Gastrocnemius medialis (tissue), 4 donors: ENCODE measurements at regions not wholly inside any gene's neighbourhood (a gene's known extent, or its start where the extent isn't known, plus 50 kb on each side); places are given as distances from the start of the nearest gene placed in this dataset.

Experiments used
- ATAC-seq, 2 donors: fragments of 150-250 bp; one replicate each; pipeline ENCODE4 v1.9.1; 2016
- DNase-seq, 2 donors: peaks; one replicate each; pipeline ENCODE4 v3.0.0-alpha.2; 2019
- H3K27ac ChIP-seq, 4 donors: fragments of 200-600 bp; sonication (generic); 1 replicate in 1 of 4; 2 replicates in 3 of 4; pipeline ENCODE4 v1.5.1; 2016 to 2018; ENCODE audit warnings: mild to moderate bottlenecking in 2 of 4, moderate library complexity in 1 of 4
- H3K27me3 ChIP-seq, 3 donors: fragments of 200-600 bp; sonication (generic) in 2 of 3; 1 replicate in 1 of 3; 2 replicates in 2 of 3; pipeline versions ENCODE4 v1.5.1 to v1.6.0; 2016 to 2019; ENCODE audit warnings: mild to moderate bottlenecking in 1 of 3, moderate library complexity in 1 of 3
- H3K36me3 ChIP-seq, 2 donors: fragments of 200-600 bp; sonication (generic) in 1 of 2; one replicate each; pipeline ENCODE4 v1.5.1; 2017 to 2018
- H3K4me1 ChIP-seq, 2 donors: fragments of 200-600 bp; sonication (generic) in 1 of 2; one replicate each; pipeline ENCODE4 v1.5.1; 2016 to 2017; ENCODE audit warnings: mild to moderate bottlenecking in 2 of 2
- H3K4me3 ChIP-seq, 4 donors: fragments of 200-600 bp; sonication (generic) in 3 of 4; 1 replicate in 1 of 4; 2 replicates in 3 of 4; pipeline ENCODE4 v1.5.1; 2016 to 2019; ENCODE audit warnings: mild to moderate bottlenecking in 2 of 4
- H3K9me3 ChIP-seq, 3 donors: fragments of 200-600 bp; sonication (generic) in 2 of 3; 1 replicate in 1 of 3; 2 replicates in 2 of 3; pipeline ENCODE4 v1.5.1; 2016 to 2019
- CTCF ChIP-seq, 5 experiments: fragments of 450-650 bp in 3 of 5; fragments of 200-600 bp in 2 of 5; sonication (generic) in 2 of 5; IDR thresholded peaks in 4 of 5; conservative IDR thresholded peaks in 1 of 5; 1 replicate in 4 of 5; 2 replicates in 1 of 5; pipeline ENCODE4 v1.5.1; 2016 to 2019; ENCODE audit warnings: antibody characterized with exemption in 5 of 5, mild to moderate bottlenecking in 3 of 5, moderate library complexity in 3 of 5
- POLR2A ChIP-seq, 2 donors: fragments of 450-650 bp; IDR thresholded peaks; one replicate each; pipeline ENCODE4 v1.6.1; 2017; ENCODE audit warnings: antibody characterized with exemption in 2 of 2, mild to moderate bottlenecking in 2 of 2, moderate library complexity in 2 of 2
- in situ Hi-C, 4 donors: fragments of 200-750 bp; cut with MboI; loops; one replicate each; pipeline versions ENCODE4 v1.15.0 to v1.8.0; 2017; ENCODE audit warnings: low sequenced_read_pairs in 4 of 4
- intact Hi-C: fragments of 100-400 bp; cut with DNase I; formaldehyde crosslinking; loops from one replicate; pipeline ENCODE4 v1.15.1; 2023; ENCODE audit warnings: low total_unique reads

GRCh38 chr22:47575291-47575690 lies 812.8 kb downstream of the TBC1D22A start:
- no peak overlapping the region for H3K27ac ChIP-seq
- peaks cover 0 to 6% (median 0%) of the 10 kb centered on the region in 3 donors for H3K27me3 ChIP-seq
- ATAC-seq (no peak), DNase-seq (no peak)
- H3K4me1 ChIP-seq: no peaks in the 10 kb centered on the region
- no peaks in the 10 kb centered on the region for H3K9me3 ChIP-seq
- TF ChIP-seq POLR2A (IDR thresholded peaks at IDR 0.05): no peak
- no peak for TF ChIP-seq CTCF (IDR thresholded peaks at IDR 0.05 in 4 of 5, conservative IDR thresholded peaks at IDR 0.05 in 1 of 5)
- in situ Hi-C loops (loop anchor here in 1 of 4 donors (25.0 kb wide), 1 partner anchor 88 kb away; no protein-coding TSS in a partner anchor), intact Hi-C loops (no loop called here)
- H3K36me3 ChIP-seq: no peaks in the 10 kb centered on the region
- H3K4me3 ChIP-seq: no peak overlapping the region

DNA sequence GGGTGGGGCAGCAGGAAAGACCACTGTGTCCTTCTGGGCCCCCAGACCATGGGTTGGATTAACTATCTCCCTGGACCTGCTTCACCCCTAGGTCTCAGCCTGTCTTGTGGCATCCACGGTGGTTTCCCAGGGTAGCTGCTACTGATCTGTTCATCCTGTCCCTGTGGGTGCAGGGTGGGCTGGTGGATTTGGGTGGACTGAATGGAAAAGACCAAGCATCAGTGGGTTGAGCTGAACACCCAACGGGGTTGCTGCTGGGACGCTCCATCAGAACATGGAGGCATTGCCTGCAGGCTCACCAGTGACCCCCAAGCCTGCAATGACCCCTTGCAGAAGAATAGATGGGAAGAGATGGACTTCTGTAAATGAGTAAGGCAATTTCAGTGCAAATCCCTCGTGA lies 812.1 kb downstream of the TBC1D22A start:
- no peak for DNase-seq
- no peak overlapping the region for H3K27ac ChIP-seq
- ATAC-seq: no peak
- H3K4me1 ChIP-seq: no peaks in the 10 kb centered on the region
- H3K27me3 ChIP-seq: peaks cover 0 to 6% (median 0%) of the 10 kb centered on the region in 3 donors
- no peak overlapping the region for H3K4me3 ChIP-seq
- in situ Hi-C loops (no loop called here), intact Hi-C loops (no loop called here)
- TF ChIP-seq CTCF (IDR thresholded peaks at IDR 0.05 in 4 of 5, conservative IDR thresholded peaks at IDR 0.05 in 1 of 5): no peak
- H3K36me3 ChIP-seq: no peaks in the 10 kb centered on the region
- H3K9me3 ChIP-seq: no peaks in the 10 kb centered on the region

DNA sequence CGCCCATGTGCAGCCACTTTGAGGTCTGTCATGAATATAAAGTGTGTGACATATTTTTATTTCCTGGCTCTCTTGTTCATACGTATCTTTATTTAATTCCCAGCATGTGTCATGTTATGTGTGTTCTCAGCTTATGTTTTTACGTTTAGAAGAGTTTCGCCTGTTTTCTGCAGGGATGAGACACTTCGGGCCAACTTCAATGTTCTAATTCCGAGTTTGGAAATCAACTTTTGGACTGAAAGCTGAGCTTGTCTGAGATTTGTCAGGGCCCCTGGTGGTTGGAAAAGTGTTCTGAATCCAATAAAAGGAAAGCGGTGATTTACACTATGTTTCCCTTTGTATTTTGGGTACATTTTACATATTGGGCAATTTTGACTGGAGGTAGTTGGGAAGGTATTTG lies 810.7 kb downstream of the TBC1D22A start:
- no peaks in the 10 kb centered on the region for H3K9me3 ChIP-seq
- DNase-seq: no peak
- no peak overlapping the region for H3K27ac ChIP-seq
- H3K4me3 ChIP-seq: no peak overlapping the region
- H3K36me3 ChIP-seq: no peaks in the 10 kb centered on the region
- no peak for TF ChIP-seq CTCF (IDR thresholded peaks at IDR 0.05 in 4 of 5, conservative IDR thresholded peaks at IDR 0.05 in 1 of 5)
- TF ChIP-seq POLR2A (IDR thresholded peaks at IDR 0.05): no peak
- in situ Hi-C loops: no loop called here
- ATAC-seq: no peak
- intact Hi-C loops: no loop called here
- H3K27me3 ChIP-seq: peaks cover 0 to 6% (median 0%) of the 10 kb centered on the region in 3 donors
- no peaks in the 10 kb centered on the region for H3K4me1 ChIP-seq

- intact Hi-C loops: no loop called here
- DNase-seq: no peak
Observed at GRCh38 chr22:47572443-47572842, 810.0 kb downstream of the TBC1D22A start.

More at GRCh38 chr22:47572443-47572842, 810.0 kb downstream of the TBC1D22A start:
- no peaks in the 10 kb centered on the region for H3K4me1 ChIP-seq
- ATAC-seq: no peak
- H3K36me3 ChIP-seq: no peaks in the 10 kb centered on the region
- H3K27ac ChIP-seq: no peak overlapping the region
- no peak overlapping the region for H3K4me3 ChIP-seq
- TF ChIP-seq CTCF (IDR thresholded peaks at IDR 0.05 in 4 of 5, conservative IDR thresholded peaks at IDR 0.05 in 1 of 5) (no peak), POLR2A (IDR thresholded peaks at IDR 0.05) (no peak)
- in situ Hi-C loops: no loop called here
- H3K9me3 ChIP-seq: no peaks in the 10 kb centered on the region
- peaks cover 0 to 4% (median 0%) of the 10 kb centered on the region in 3 donors for H3K27me3 ChIP-seq
